ENCODE measurements at regions not wholly inside any gene's neighbourhood (a gene's known extent, or its start where the extent isn't known, plus 50 kb on each side); places are given as distances from the start of the nearest gene placed in this dataset.

DNA sequence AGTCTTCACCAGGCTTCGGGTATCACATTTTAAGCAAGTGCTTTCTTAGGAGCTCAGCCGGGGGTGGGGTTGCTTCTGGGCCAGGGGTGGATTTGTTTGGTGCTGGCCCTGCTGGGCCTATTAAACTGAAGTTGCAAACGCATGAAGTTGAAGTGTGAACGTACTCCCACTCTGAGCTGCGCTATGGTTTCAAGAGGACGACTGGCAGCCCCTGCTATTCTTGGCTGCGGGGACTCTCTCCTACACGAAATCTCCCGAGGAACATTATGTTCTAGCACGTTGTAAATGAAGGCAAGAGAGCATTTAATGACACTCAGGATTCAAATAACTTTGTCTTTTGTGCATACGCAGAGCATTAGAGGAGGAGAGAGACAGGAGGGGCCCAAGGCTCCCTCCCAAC is 401.3 kb upstream of the BOD1L1 start:
- Histone ChIP-seq H3K27ac (ENCODE audit: low read depth, low read length) (no peak overlapping the region), H3K27me3 (replicated peaks in 1 of 4; ENCODE audit: control insufficient read depth in 3 of 4, extremely low read depth in 1 of 4, insufficient read depth in 3 of 4, low read length in 3 of 4) (no peaks in the 10 kb centered on the region), H4K20me1 (replicated peaks in 1 of 2; ENCODE audit: control insufficient read depth in 1 of 2, insufficient read depth in 2 of 2, low read length in 2 of 2) (no peaks in the 10 kb centered on the region), H2BK5ac (ENCODE audit: low read depth, low read length) (no peak overlapping the region), H3K56ac (replicated peaks; ENCODE audit: insufficient read length, low read depth, low read length) (no peak overlapping the region), H2BK120ac (replicated peaks; ENCODE audit: low read depth, low read length) (no peak overlapping the region), H3K4me1 (replicated peaks in 1 of 4; ENCODE audit: control insufficient read depth in 3 of 4, insufficient read depth in 4 of 4, low read length in 3 of 4) (peaks cover 0 to 4% (median 0%) of the 10 kb centered on the region in 4 experiments; a peak in 2 of 7 replicates), H3K4me2 (ENCODE audit: insufficient read depth in 1 of 2, low read depth in 2 of 2, low read length in 2 of 2) (no peak overlapping the region), H3K79me2 (ENCODE audit: control insufficient read depth in 1 of 2, insufficient read depth in 2 of 2, low read length in 2 of 2) (no peaks in the 10 kb centered on the region), H3K9me3 (ENCODE audit: insufficient read depth in 2 of 2, low read depth in 1 of 2, low read length in 1 of 2) (no peaks in the 10 kb centered on the region; a peak in 1 of 4 replicates), H2BK20ac (ENCODE audit: low read length) (no peak overlapping the region), H3K18ac (ENCODE audit: extremely low read depth, low read length) (no peak overlapping the region), H2BK15ac (ENCODE audit: low read length) (no peak overlapping the region), H3K79me1 (ENCODE audit: low read depth, low read length) (no peaks in the 10 kb centered on the region), H3K23me2 (ENCODE audit: low read depth, low read length) (no peaks in the 10 kb centered on the region), H4K91ac (replicated peaks; ENCODE audit: insufficient read length, low read length) (no peak overlapping the region), H2AFZ (ENCODE audit: low read length) (no peak overlapping the region; the same call in 1 of the 2 replicates), H3K36me3 (ENCODE audit: control insufficient read depth in 2 of 4, insufficient read depth in 4 of 4, low read length in 3 of 4) (no peaks in the 10 kb centered on the region), H2AK5ac (ENCODE audit: low read depth, low read length) (no peak overlapping the region), H3K14ac (ENCODE audit: insufficient read length) (no peak overlapping the region), H3K4ac (replicated peaks; ENCODE audit: insufficient read length, low read depth, low read length) (no peak overlapping the region), H4K8ac (ENCODE audit: extremely low read depth, insufficient read depth, low read length) (no peak overlapping the region), H4K5ac (ENCODE audit: insufficient read length, low read depth, low read length) (no peak overlapping the region), H2BK12ac (ENCODE audit: low read depth, low read length) (no peak overlapping the region), H3K4me3 (ENCODE audit: extremely low read depth in 1 of 4, insufficient read depth in 2 of 4, low read depth in 3 of 4, low read length in 4 of 4) (no peak overlapping the region), H3K9ac (replicated peaks in 1 of 4; ENCODE audit: extremely low read depth in 1 of 4, low read depth in 3 of 4, low read length in 3 of 4) (no peak overlapping the region), H3K23ac (ENCODE audit: insufficient read length) (no peak overlapping the region)
- DNase-seq (ENCODE audit: low read depth in 1 of 2, low spot score in 2 of 2) = no peak
- FAIRE-seq = no peak
- CTCF ChIA-PET (ENCODE audit: partially characterized antibody) = no interaction called here
- POLR2A ChIA-PET (ENCODE audit: partially characterized antibody) = no interaction called here
- 83% methylated on average over 11 of the region's 11 CpGs; no CpG with 5 or more reads in 1 of the 2 experiments for WGBS, 2 experiments (ENCODE audit: extremely low coverage in 1 of 2, insufficient coverage in 1 of 2, insufficient read length in 1 of 2, insufficient replicate concordance in 2 of 2, low coverage in 1 of 2, low lambda C conversion rate in 2 of 2, missing lambda C conversion rate in 1 of 2)
- TF ChIP-seq GABPA (IDR thresholded peaks at IDR 0.05; ENCODE audit: borderline replicate concordance, insufficient read depth, low read length) = no peak
- TF ChIP-seq, protein P1, sequence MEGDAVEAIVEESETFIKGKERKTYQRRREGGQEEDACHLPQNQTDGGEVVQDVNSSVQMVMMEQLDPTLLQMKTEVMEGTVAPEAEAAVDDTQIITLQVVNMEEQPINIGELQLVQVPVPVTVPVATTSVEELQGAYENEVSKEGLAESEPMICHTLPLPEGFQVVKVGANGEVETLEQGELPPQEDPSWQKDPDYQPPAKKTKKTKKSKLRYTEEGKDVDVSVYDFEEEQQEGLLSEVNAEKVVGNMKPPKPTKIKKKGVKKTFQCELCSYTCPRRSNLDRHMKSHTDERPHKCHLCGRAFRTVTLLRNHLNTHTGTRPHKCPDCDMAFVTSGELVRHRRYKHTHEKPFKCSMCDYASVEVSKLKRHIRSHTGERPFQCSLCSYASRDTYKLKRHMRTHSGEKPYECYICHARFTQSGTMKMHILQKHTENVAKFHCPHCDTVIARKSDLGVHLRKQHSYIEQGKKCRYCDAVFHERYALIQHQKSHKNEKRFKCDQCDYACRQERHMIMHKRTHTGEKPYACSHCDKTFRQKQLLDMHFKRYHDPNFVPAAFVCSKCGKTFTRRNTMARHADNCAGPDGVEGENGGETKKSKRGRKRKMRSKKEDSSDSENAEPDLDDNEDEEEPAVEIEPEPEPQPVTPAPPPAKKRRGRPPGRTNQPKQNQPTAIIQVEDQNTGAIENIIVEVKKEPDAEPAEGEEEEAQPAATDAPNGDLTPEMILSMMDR (IDR thresholded peaks at IDR 0.05; ENCODE audit: control extremely low read depth in 1 of 3, insufficient read depth in 1 of 3, low read depth in 1 of 3, low read length in 3 of 3) = no peak
- no peak for TF ChIP-seq GTF2F1 (IDR thresholded peaks at IDR 0.05; ENCODE audit: borderline replicate concordance, low read depth, low read length)
- no peak for TF ChIP-seq JUND (IDR thresholded peaks at IDR 0.05; ENCODE audit: low read length)
- TF ChIP-seq, protein P2, sequence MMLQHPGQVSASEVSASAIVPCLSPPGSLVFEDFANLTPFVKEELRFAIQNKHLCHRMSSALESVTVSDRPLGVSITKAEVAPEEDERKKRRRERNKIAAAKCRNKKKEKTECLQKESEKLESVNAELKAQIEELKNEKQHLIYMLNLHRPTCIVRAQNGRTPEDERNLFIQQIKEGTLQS (IDR thresholded peaks at IDR 0.05; ENCODE audit: insufficient read depth, low read depth, low read length) = no peak
- no peak for TF ChIP-seq SP4 (IDR thresholded peaks at IDR 0.05; ENCODE audit: low read length)
- no peak for TF ChIP-seq SP2 (IDR thresholded peaks at IDR 0.05; ENCODE audit: low read length)
- no peak for TF ChIP-seq POLR2AphosphoS5 (IDR thresholded peaks at IDR 0.05; ENCODE audit: low read depth, low read length)
- TF ChIP-seq CBX5 (IDR thresholded peaks at IDR 0.05; ENCODE audit: low read depth, low read length) = no peak
- TF ChIP-seq, protein P3, sequence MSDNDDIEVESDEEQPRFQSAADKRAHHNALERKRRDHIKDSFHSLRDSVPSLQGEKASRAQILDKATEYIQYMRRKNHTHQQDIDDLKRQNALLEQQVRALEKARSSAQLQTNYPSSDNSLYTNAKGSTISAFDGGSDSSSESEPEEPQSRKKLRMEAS (IDR thresholded peaks at IDR 0.05) = no peak
- no peak for TF ChIP-seq SP1 (IDR thresholded peaks at IDR 0.05; ENCODE audit: low read depth, low read length)
- TF ChIP-seq SIN3A (conservative IDR thresholded peaks at IDR 0.05 in 1 of 2, IDR thresholded peaks at IDR 0.05 in 1 of 2; ENCODE audit: low read depth in 1 of 2, low read length in 2 of 2) = no peak

Data from H1 (cell line).